RWPE2 (cell line): ENCODE measurements at regions not wholly inside any gene's neighbourhood (a gene's known extent, or its start where the extent isn't known, plus 50 kb on each side); places are given as distances from the start of the nearest gene placed in this dataset.

Experiments used
- ATAC-seq: fragments of 200-7000 bp; cut with Tn5 transposase; 3 replicates; pipeline ENCODE4 v1.9.1; 2021; ENCODE audit warnings: low read depth
- DNase-seq: peaks from one replicate; pipeline ENCODE4 v3.0.0-alpha.2; 2020; ENCODE audit warnings: low spot score
- H3K27ac ChIP-seq: fragments of 450-650 bp; 2 replicates; pipeline ENCODE4 v1.5.1; 2017; ENCODE audit warnings: mild to moderate bottlenecking; ENCODE audit not compliant: poor library complexity, severe bottlenecking
- H3K27me3 ChIP-seq: fragments of 250-450 bp; sonication (Bioruptor Pico); 2 replicates; pipeline ENCODE4 v1.5.1; 2021; ENCODE audit warnings: mild to moderate bottlenecking, moderate library complexity; ENCODE audit not compliant: insufficient read depth, poor library complexity, severe bottlenecking
- H3K36me3 ChIP-seq: fragments of 250-450 bp; sonication (Bioruptor Pico); 2 replicates; pipeline ENCODE4 v1.5.1; 2020; ENCODE audit warnings: low read depth, mild to moderate bottlenecking, moderate library complexity
- H3K4me1 ChIP-seq: fragments of 250-450 bp; sonication (Bioruptor Pico); 2 replicates; pipeline ENCODE4 v1.5.1; 2021; ENCODE audit warnings: mild to moderate bottlenecking, moderate library complexity; ENCODE audit not compliant: insufficient read depth, poor library complexity, severe bottlenecking
- H3K4me3 ChIP-seq: fragments of 250-450 bp; sonication (Bioruptor Pico); 2 replicates; pipeline ENCODE4 v1.5.1; 2021; ENCODE audit warnings: mild to moderate bottlenecking, moderate library complexity; ENCODE audit not compliant: severe bottlenecking
- H3K9me3 ChIP-seq: fragments of 250-450 bp; sonication (Bioruptor Pico); 2 replicates; pipeline ENCODE4 v1.5.1; 2021; ENCODE audit warnings: mild to moderate bottlenecking, moderate library complexity; ENCODE audit not compliant: severe bottlenecking
- CTCF ChIP-seq: fragments of 450-650 bp; IDR thresholded peaks from one replicate; pipeline ENCODE4 v1.5.1; 2017; ENCODE audit warnings: mild to moderate bottlenecking, moderate library complexity; ENCODE audit not compliant: poor library complexity, severe bottlenecking

- no peaks in the 10 kb centered on the region for H3K36me3 ChIP-seq
- H3K27ac ChIP-seq = no peak overlapping the region
- DNase-seq (no peak), ATAC-seq (peak; percentile 25; the same call in 2 of the 3 replicates)
- no peaks in the 10 kb centered on the region for H3K27me3 ChIP-seq
- no peak overlapping the region for H3K4me3 ChIP-seq
- no peaks in the 10 kb centered on the region for H3K4me1 ChIP-seq
- no peaks in the 10 kb centered on the region for H3K9me3 ChIP-seq
- TF ChIP-seq CTCF = no peak
Observed at GRCh38 chr7:116417593-116418345, 81.8 kb upstream of the CAV2 start.

- Histone ChIP-seq H3K27me3 (no peaks in the 10 kb centered on the region), H3K4me3 (no peak overlapping the region), H3K27ac (no peak overlapping the region), H3K4me1 (peaks cover 5% of the 10 kb centered on the region), H3K36me3 (no peaks in the 10 kb centered on the region), H3K9me3 (no peaks in the 10 kb centered on the region)
- no peak for DNase-seq
- TF ChIP-seq CTCF = no peak
- no peak for ATAC-seq
Observed at GRCh38 chr7:116418524-116418923, 81.0 kb upstream of the CAV2 start.

GRCh38 chr7:116420003-116420402, 79.5 kb upstream of the CAV2 start:
- TF ChIP-seq CTCF = no peak
- Histone ChIP-seq H3K4me3 (no peak overlapping the region), H3K36me3 (no peaks in the 10 kb centered on the region), H3K27ac (no peak overlapping the region), H3K9me3 (no peaks in the 10 kb centered on the region), H3K27me3 (no peaks in the 10 kb centered on the region), H3K4me1 (peaks cover 9% of the 10 kb centered on the region)
- no peak for DNase-seq
- ATAC-seq = no peak

- DNase-seq (no peak), ATAC-seq (no peak)
- TF ChIP-seq CTCF = no peak
- Histone ChIP-seq H3K9me3 (no peaks in the 10 kb centered on the region), H3K36me3 (no peaks in the 10 kb centered on the region), H3K27ac (no peak overlapping the region), H3K27me3 (no peaks in the 10 kb centered on the region), H3K4me1 (peaks cover 20% of the 10 kb centered on the region), H3K4me3 (no peak overlapping the region)
Observed at GRCh38 chr7:116421298-116421697, 78.2 kb upstream of the CAV2 start.

GRCh38 chr7:116422683-116423082, 76.9 kb upstream of the CAV2 start:
- no peak for DNase-seq
- no peak for ATAC-seq
- Histone ChIP-seq H3K9me3 (no peaks in the 10 kb centered on the region), H3K27ac (peak overlapping the region; percentile 42), H3K36me3 (no peaks in the 10 kb centered on the region), H3K27me3 (no peaks in the 10 kb centered on the region), H3K4me3 (no peak overlapping the region), H3K4me1 (peaks cover 28% of the 10 kb centered on the region)
- no peak for TF ChIP-seq CTCF
